ENCODE measurements at regions not wholly inside any gene's neighbourhood (a gene's known extent, or its start where the extent isn't known, plus 50 kb on each side); places are given as distances from the start of the nearest gene placed in this dataset.

DNA sequence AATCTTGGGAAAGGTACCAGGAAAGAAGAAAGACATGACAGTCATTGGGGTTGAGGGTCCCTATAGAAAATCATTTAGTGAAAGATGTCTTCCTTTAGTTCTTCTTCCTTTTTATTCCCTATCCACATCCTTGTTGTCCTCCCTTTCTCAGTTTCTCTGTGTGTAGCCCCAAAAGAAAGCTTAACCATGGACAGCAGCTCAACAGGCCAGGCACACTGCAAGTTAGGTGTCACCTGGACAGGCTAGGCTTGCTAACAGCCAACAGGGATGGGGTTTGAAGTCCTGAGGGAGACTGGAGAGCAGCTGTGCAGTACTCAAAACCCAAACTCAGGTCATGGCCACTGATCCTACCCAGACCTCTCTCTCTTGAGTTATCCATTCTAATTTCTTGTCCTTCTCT lies 543.1 kb downstream of the TUSC7 start:
- DNase-seq (ENCODE audit: low read depth in 2 of 2) = no peak

DNA sequence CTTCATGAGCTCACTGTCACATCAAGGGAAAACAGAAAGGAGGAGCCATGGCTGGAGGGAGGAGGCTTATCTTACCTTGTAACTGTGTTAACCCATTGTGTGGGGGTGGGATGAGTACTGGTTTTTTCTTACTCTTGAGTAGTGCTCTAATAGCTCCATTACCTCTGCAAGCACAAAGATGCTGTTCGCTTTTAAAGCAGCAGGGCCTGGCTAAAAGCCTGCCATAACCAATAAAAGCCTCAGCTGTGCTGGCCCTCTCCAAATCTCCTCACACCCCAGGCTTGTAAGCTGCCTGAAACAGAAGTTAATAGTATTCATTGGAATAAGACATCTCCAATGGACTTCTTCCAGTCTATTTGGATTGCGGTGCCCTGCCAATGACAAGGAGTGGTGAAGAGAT lies 544.1 kb downstream of the TUSC7 start:
- no peak for DNase-seq (ENCODE audit: low read depth in 2 of 2)

DNA sequence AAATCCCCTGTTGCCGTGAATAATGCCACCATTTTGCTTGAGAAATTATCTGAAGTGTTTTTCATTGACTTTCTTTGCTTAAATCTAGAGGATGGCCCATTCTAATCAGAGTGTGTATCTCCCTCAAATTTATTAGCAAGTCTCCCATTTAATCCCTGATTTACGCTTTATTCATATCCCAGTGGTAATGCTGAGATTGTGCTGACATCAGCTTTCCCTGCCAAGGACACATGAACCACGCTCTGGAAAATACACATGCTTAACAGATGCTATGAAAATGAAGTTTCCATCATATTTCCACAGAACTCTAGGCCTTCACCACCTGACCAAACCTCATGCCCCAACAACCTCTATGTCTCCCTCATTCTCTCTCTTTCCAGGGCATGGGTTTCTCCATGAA lies 545.4 kb downstream of the TUSC7 start:
- no peak for DNase-seq (ENCODE audit: low read depth in 2 of 2)

DNA sequence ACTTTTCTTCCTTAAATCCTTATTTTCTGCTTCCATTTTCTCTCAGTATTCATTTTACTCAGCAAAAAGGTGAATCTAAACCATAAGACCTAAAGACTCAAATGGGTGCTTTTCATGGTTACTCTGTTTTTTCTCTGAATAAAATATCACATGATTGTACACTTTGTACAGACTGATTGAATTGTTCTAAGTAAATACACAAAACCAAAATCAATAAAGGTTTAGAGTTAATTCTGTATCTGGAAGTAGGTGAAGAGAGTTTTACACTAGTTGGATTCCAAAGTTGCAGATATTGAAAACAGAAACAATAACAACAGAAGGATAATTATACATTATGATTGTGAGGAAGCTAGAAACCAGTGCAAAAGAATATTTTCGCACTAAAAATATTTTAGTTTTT lies 546.2 kb downstream of the TUSC7 start:
- no peak for DNase-seq (ENCODE audit: low read depth in 2 of 2)

DNA sequence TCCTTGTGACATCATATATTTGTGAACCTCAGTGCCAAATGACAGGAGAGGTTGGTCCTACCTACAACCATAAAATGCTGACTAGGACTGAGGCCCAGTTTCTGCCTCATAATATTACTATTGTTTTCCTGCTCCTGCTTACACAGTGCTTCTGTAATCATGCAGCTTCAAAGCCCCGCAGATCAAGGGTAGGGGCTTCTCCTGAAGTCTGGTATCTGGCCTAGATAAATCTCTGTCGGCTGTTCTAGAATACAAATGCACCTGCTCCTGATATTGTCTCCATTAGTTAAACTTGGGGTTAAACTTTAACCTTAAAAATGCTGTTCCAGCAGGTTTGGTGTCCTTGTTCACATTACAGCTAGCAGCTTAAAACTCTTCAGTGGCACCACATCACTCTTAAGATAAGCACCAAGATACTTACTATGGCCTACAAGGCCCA lies 552.4 kb downstream of the TUSC7 start:
- DNase-seq (ENCODE audit: low read depth in 2 of 2) = no peak

DNA sequence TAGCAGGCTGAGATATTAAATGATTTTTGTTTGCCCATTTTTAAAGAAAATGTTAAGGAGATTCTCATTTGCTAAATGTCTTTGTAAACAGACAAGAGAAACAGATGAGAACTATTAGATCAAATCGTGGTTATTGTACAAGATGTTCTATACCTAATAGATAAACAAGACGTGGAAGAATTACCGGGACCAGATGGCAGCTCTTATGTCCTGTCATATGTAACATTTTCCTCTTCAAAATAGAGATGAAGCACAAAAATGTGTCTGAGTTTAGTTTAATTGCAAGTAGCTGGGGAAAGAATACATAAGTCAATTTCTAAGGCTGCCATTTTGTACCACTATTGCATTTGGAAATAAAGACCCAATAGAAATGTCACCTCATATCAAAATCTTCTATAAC lies 553.7 kb downstream of the TUSC7 start:
- no peak for DNase-seq (ENCODE audit: low read depth in 2 of 2)

DNA sequence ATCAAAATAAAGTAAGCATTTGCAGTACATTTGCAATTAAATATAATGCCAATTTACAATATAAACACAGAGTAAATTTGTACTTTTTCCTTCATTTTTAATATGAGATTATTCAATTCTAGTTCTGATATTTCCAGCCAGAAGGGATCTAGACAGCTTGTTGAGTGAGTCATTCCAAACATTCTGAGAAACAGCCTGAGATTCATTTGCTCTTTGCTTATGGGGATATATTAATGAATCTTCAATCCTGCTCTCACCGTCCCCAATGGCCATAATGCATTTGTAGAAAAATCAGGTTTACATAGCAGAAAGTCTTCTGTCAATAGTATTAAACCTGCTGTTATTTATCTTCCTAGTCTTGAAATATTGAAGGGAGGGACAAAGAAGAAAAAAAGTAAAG lies 554.2 kb downstream of the TUSC7 start:
- DNase-seq (ENCODE audit: low read depth in 2 of 2) = no peak

DNA sequence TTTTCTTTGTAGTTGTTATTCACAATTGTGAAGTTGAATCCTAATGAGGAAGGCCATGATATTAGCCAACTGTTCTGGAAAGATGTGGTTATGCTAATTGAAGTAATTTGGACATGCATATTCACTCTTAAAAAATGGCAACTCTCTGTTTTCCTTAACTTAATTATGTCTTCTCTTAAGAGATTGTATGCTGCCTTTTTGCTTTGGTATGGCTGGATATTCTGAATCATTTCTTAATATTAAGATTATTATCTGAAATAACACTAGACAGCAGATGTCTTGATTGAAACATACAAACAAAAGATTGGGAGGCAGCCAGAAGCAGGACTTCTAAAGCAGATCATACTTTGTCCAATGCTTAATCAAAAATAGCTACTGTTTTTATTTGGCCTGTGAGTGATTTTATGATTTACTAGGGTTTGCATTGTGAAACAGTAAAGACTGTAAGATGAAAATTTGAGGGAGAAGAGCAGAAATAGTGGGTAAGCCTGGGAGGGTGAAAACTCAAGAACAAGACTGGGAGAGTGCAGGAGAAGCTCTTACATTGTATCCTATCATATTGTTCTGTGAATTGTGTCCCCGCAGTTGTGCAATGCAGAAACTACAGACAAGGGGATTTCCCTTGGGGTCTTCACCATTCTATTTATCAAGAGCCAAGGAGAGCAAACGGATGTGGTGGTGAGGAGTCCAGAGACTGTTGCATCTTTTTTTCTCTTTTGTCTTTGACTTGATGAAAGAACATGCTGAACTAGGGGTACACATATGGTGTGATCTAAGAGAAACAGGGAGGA lies 554.8 kb downstream of the TUSC7 start:
- no peak for DNase-seq (ENCODE audit: low read depth in 2 of 2)

DNA sequence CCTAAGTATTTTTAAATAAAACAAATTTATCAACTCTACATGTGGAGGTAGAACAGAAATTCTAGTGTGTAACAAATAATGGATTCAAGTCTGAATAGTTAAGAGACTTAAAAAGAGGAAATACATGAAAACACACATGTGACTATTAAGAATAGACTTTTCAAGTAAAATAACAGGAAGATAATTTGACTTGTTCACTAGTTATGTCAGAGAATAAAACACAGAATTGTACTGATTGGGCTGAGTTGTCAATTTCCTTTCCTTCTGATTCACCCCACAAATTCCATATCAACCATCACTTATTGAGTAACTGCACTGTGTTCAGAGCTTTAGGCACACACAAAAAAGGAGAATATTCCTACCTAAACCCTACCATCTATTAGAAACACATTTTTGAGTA lies 557.2 kb downstream of the TUSC7 start:
- DNase-seq (ENCODE audit: low read depth in 2 of 2) = no peak

DNA sequence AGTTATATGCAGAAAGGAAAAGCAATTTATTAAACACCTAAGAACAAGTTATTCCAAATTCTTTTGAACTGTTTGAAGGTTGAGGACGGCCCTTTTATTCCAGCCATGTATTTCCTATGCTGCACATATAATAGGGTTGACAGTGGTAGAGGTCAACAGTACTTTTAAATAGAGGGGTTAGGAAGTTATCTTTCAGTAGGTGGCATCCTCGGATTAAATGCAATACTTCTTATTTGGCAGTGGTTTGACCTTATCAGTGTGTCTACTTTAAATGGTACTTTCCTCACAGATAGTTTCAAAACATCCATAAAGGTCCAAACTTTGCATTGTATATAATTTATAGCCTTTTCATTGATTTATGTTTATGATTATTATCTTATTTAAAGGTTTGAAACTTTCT lies 558.7 kb downstream of the TUSC7 start:
- DNase-seq (ENCODE audit: low read depth in 2 of 2) = no peak

DNA sequence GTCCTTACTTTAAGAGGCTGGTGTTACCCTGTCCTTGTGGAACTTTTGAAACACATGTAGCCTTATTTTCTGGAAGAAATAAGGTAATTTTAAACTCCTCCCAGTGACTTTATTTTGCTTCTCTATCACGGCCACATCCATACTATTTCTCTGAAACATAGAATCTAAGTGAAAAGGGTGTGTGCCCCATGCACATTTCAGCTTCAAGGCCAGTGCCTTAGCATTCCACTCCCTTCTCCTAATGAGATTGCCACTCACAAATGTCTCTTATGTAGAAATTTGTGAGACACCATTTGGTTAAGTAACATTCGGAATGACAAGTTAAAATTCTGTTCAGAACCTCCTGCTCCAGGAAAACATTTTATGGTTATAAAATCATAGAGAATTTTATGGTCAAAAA lies 562.7 kb downstream of the TUSC7 start:
- no peak for DNase-seq (ENCODE audit: low read depth in 2 of 2)

DNA sequence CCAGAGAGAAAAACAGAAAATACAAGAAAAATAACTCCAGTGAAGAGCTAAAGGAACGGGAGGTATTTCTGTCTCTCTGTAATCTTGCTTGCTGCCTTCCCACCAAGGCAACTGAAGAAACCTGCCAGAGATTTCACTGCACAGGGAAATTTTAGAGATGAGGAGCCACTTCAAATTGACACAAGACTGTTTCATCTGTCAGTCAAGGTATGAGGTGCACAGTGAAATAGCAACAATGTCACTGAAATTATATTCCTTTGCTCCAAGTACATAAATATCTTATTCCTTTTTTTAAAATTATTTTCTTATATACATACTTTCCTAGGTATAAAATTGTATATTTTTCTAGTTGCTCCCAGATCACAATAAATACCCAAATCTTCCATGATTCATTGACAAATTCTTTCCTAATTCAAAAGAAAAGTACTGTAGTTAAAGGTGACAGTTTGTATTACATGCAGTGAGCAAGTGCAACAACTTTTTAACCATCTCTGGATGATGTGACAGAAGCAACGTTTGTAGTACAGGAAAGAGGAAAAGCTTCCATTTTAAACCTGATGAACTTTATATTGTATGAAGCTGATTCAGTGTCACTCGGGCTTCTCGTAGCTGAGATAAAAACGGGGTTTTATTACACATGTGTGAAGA lies 563.4 kb downstream of the TUSC7 start:
- no peak for DNase-seq (ENCODE audit: low read depth in 2 of 2)

DNA sequence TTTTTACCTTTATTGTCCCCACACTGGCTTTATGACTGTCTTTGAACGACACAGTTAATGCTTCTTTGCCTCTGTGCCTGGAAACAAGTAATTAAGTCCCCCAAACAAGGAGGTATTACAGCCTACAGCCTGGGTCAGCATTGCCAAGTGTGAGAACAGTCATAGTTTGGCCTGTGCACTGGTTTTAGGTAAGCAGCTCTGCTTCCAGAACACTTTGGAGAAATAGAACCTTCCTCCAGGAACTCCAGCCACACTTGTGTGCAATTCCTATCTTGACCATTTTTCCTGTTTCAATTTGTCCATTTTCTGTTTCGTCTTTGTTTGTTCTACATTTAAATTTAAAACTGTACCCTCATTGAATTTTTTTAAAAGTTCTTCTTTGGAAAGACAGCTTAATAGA lies 568.2 kb downstream of the TUSC7 start:
- no peak for DNase-seq (ENCODE audit: low read depth in 2 of 2)

DNA sequence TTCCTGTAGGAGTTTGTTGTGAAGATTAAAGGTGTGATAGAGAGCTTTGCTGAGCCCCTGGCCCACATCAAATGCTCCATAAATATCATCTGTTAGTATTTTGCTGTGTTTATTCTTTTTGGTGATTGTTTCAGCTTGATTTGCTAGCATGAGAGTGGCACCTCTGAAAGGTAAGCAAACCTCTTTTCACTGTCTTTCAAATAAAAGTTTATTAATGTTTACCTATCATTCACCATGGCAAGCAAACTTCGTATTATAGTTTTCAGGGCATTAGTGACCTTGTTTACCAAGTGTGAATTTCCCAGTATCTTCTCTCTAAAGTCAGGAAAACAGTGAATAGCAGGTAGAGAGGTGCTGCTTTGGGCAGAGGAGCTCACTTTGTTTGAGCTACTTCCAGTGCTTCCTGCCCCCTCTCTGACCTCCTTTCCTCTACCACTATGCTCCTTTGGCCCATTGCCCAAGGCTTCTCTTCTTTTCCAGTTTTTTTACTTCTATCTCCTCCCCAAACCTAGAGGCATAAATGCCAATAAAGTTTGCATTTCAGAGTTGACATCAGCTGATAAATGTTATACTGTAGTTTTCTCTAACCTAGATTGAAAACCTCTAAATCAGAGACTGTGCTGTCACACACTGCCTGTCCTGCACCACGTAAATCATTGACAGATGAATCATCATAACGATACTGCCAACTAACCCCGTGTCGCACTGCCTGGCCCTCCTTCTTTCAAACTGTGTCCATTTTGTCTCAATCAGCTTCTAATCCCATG lies 569.0 kb downstream of the TUSC7 start:
- peak; percentile 55 to 90 for DNase-seq (ENCODE audit: low read depth in 2 of 2)

DNA sequence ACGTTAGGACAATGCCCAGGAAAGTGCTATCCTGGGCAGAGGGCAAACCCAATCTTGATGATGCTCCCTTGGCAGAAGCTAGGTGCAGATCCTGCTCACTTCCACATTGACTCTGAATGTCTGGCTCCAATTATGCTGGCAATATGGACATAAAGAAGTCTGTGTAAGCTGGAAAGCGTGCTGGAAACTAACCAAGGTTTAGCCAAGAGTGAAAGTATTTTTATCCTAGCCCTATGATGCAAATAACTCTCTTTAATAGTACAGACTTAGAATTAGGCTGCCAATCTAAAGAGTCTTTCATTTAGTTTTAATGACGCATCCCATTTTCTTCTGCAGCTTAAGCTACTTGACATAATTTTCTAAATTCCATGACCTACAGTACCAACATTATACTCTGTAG lies 571.8 kb downstream of the TUSC7 start:
- peak in 1 of 2 donors; percentile 34 for DNase-seq (ENCODE audit: low read depth in 2 of 2)

DNA sequence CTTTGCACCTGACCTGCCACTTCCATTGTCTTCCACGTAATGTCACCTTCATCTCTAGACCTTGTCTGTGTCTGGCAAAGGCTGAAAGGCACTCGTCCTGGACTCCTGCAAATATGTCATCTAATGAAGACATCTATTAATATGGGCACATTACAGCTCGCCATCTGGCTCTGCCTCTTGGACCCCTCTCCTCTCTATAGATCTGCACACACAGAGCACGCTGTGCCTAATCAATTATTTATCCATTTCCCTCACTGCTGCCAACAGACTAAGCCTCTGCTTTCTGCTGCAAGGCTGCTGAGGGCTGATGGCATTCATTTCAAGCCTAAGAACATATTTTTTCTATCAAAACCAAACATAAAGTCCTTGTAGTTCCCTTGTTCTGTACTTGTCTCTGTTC lies 573.0 kb downstream of the TUSC7 start:
- DNase-seq (ENCODE audit: low read depth in 2 of 2) = no peak

DNA sequence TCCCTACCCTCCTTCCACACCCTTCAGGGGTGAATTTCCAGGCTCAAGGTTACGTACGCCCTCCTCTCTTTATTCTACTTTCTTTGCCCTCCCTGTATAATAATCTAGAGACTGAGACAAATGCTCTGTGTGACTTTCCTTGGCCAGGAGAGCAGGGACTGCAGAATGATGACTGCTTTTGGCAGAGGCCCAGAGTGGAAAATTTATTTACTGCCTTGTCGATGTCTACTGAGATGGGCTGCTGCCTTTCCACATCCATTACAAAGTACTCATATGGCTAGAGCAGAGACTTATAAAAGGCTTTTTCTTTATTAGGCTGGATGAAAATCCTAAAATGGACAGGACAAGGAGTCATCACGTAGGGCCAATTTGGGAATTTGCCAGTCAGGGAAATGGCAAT lies 576.2 kb downstream of the TUSC7 start:
- no peak for DNase-seq (ENCODE audit: low read depth in 2 of 2)

DNA sequence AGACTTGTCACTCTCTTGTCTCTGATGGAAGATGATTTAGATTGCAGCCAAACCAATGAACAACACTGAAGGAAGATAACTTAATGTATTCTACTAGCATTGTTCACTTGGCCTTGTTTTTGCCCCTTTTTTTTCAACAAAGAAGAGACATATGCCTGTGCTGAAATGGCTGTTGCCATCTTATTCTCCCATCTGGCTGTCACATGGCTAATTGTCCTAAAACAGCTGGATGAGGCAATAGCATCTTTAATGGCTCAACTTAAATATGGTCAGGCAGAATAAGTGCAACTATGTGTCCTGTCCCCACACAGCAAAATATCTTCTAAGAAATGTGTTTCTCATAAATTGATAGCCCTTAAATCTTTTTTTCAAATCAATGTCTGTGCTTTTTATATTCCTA lies 576.9 kb downstream of the TUSC7 start:
- no peak for DNase-seq (ENCODE audit: low read depth in 2 of 2)

DNA sequence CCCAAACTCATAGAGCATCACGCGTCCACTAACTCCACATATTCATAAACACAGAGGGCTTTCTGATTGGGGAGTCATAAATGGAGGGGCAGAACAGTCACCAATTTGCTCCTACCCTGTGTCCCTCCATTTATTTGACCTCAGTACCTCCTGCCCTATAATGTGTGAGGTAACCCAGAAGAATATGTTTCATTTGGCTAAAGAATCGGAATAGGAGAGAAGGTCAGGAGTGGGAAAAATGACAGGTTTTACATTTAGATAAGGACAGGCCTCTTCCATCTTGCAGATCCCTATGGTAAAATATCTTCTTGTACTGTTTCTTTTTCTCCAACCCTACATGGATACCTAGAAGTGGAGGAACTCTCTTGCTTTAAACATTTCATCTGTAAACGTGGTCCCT lies 578.0 kb downstream of the TUSC7 start:
- no peak for DNase-seq (ENCODE audit: low read depth in 2 of 2)

DNA sequence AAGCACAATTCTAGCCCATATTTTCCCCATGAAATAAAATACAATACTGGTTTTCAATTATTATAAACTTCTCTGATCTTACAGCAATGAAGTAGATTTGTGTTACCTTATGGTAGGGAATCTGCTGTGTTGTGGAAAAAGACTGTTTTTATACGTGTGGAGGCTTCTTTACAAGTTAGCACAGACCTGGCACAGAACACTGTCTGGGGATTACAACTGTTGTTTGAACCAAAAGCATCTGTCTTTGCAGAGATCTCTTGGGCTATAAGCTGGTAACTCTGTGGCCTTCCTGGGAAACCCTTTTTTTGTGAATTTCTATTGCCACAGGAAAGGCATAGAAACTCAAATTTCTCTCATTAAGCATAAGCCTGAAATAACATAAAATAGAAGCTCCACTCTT lies 581.9 kb downstream of the TUSC7 start:
- DNase-seq (ENCODE audit: low read depth in 2 of 2) = no peak

DNA sequence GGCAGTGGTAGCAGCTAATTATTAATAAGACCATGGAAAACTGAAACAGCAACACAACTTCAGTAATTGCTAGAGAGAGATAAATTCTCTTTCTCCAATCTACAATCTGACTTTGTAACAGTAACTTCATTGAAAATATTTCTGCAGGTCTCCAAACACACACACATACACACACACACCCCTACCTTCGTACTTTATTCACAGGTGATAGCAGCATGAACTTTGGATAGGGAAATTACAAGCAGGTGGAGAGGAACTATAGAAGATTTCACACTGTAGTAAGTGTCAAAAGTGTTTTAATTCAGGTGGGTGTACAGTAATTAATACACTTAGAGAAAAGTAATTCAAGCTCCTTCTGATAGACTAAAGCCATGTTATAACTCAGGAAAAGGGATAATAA lies 587.5 kb downstream of the TUSC7 start:
- no peak for DNase-seq (ENCODE audit: low read depth in 2 of 2)

DNA sequence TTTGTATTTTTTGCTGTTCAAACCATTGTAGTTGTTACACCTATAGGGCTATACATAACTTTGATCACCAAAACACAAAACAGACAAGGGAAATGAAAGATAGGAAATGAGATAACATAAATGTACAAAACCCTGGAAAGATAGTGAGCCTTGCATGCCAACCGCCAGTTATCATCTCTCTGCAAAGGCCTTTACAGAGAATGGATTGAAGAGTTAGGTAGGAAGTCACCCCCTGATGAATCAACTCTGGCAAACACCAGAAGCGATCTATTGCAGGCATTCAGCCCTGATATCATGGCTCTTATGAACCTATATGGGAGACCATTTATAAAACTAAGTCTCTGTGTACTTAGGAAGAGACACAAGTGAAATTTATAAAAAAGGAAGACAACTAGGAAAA lies 588.0 kb downstream of the TUSC7 start:
- peak in 1 of 2 donors; percentile 77 for DNase-seq (ENCODE audit: low read depth in 2 of 2)

DNA sequence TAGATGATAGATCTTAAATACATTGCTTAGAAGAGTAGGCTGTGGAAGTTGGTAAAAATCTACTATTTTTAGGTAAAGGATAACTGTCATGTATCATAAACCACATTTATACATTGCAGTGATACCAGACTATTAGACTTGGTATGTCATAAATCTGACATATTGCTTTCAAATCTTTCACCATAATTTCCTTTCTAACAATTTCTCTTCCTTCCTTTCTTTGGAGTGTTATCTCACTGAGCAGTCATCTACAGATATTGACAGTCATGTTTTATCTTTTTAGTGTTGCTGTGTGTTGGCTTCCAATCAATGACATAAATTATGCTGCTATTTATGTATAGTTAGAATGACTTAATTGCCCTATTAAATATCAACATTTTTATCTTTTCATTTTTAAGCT lies 588.7 kb downstream of the TUSC7 start:
- DNase-seq (ENCODE audit: low read depth in 2 of 2) = peak in 1 of 2 donors; percentile 71

Measured in lung microvascular endothelial cell (primary cell).